ENCODE measurements at regions not wholly inside any gene's neighbourhood (a gene's known extent, or its start where the extent isn't known, plus 50 kb on each side); places are given as distances from the start of the nearest gene placed in this dataset.

DNA sequence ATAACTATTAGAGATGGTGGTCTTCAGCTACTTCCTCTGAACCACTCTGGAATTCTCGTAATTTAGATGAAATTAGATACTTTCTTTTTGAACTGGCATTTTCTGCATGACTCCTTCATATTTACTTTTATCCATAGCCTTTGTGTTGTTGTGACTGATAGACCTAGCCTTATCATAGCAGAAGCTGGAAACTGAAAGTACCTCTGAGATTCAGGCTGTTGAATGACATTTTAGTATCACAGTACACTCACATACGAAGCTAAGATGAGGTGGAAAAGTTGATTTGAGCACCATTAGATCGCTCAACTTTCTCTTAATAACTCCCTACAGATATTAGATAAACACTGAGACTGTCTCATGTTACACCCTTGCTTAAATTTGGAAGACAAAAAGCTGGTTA lies 525.1 kb upstream of the FBXO33 start:
- H4K20me1 ChIP-seq (ENCODE audit: low read depth, low read length) = no peaks in the 10 kb centered on the region
- peak overlapping the region; percentile 82 for H2AFZ ChIP-seq (ENCODE audit: low read depth, low read length, severe bottlenecking)
- no peaks in the 10 kb centered on the region for H3K27me3 ChIP-seq (ENCODE audit: low read length)
- no peak overlapping the region for H3K4me3 ChIP-seq (ENCODE audit: insufficient read depth, low read length, poor library complexity, severe bottlenecking)
- no peaks in the 10 kb centered on the region for H3K36me3 ChIP-seq (ENCODE audit: low read length)
- H3K9ac ChIP-seq (ENCODE audit: low read length) = no peak overlapping the region
- TF ChIP-seq EZH2phosphoT487 (conservative IDR thresholded peaks at IDR 0.05; ENCODE audit: low read length) = no peak
- TF ChIP-seq, protein P1, sequence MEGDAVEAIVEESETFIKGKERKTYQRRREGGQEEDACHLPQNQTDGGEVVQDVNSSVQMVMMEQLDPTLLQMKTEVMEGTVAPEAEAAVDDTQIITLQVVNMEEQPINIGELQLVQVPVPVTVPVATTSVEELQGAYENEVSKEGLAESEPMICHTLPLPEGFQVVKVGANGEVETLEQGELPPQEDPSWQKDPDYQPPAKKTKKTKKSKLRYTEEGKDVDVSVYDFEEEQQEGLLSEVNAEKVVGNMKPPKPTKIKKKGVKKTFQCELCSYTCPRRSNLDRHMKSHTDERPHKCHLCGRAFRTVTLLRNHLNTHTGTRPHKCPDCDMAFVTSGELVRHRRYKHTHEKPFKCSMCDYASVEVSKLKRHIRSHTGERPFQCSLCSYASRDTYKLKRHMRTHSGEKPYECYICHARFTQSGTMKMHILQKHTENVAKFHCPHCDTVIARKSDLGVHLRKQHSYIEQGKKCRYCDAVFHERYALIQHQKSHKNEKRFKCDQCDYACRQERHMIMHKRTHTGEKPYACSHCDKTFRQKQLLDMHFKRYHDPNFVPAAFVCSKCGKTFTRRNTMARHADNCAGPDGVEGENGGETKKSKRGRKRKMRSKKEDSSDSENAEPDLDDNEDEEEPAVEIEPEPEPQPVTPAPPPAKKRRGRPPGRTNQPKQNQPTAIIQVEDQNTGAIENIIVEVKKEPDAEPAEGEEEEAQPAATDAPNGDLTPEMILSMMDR (IDR thresholded peaks at IDR 0.05; ENCODE audit: insufficient read depth, low read length, poor library complexity, severe bottlenecking) = no peak
- peak overlapping the region; percentile 20 for H3K4me2 ChIP-seq (ENCODE audit: low read depth, low read length, poor library complexity, severe bottlenecking)
- no peaks in the 10 kb centered on the region for H3F3A ChIP-seq (ENCODE audit: insufficient read depth)
- H3K79me2 ChIP-seq (ENCODE audit: insufficient read depth, low read length) = no peaks in the 10 kb centered on the region
- H3K9me3 ChIP-seq (ENCODE audit: insufficient read depth, low read length) = no peaks in the 10 kb centered on the region
- no peaks in the 10 kb centered on the region for H3K9me2 ChIP-seq (replicated peaks; ENCODE audit: insufficient read depth, low read length)
- H3K27ac ChIP-seq (ENCODE audit: low read depth, low read length) = no peak overlapping the region

DNA sequence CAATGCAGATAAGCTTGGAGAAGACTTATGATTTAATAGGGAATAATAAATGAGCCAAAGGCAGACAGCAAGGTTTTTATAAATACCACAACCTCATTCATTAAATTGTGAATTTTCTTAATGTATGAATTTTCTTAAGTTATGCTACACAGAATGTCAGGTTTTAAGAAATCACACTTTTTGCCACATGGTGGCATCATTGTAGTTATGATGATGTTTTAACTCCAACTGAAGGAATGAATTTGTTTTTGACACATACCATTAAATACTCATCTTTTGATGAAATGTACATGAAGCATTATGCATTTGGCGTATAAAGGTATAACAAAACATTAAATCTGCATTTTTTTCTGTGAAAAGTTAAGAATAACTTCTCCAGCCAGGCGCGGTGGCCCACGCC lies 524.1 kb upstream of the FBXO33 start:
- H3K9me2 ChIP-seq (replicated peaks; ENCODE audit: insufficient read depth, low read length) = no peaks in the 10 kb centered on the region

DNA sequence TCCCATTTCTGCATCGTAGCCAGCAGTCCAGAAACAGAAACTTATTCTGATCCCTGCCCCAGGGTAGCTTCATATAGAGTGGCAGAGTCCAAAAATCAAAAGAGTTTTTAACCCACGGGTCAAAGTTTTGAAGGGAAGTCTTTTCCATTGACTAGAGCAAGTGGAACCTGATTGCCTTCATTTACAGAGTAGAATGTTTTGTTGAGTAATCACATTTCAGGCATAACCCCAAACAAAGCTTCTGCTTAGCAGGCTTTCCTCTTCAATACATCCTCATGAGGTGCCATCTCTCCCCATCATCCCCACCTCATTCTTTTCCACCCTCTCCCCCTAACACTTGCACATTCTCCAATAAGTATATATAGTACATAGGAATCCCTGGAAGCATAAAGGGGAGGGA lies 516.0 kb upstream of the FBXO33 start:
- H3K36me3 ChIP-seq (ENCODE audit: low read length) = no peaks in the 10 kb centered on the region
- H3K79me2 ChIP-seq (ENCODE audit: insufficient read depth, low read length) = no peaks in the 10 kb centered on the region
- TF ChIP-seq, protein P1 (IDR thresholded peaks at IDR 0.05; ENCODE audit: insufficient read depth, low read length, poor library complexity, severe bottlenecking) = no peak
- no peak for TF ChIP-seq EZH2phosphoT487 (conservative IDR thresholded peaks at IDR 0.05; ENCODE audit: low read length)
- H2AFZ ChIP-seq (ENCODE audit: low read depth, low read length, severe bottlenecking) = no peak overlapping the region
- no peak overlapping the region for H3K27ac ChIP-seq (ENCODE audit: low read depth, low read length)
- H4K20me1 ChIP-seq (ENCODE audit: low read depth, low read length) = no peaks in the 10 kb centered on the region
- no peak overlapping the region for H3K4me3 ChIP-seq (ENCODE audit: insufficient read depth, low read length, poor library complexity, severe bottlenecking)
- H3F3A ChIP-seq (ENCODE audit: insufficient read depth) = no peaks in the 10 kb centered on the region
- H3K9ac ChIP-seq (ENCODE audit: low read length) = no peak overlapping the region
- no peak overlapping the region for H3K4me2 ChIP-seq (ENCODE audit: low read depth, low read length, poor library complexity, severe bottlenecking)
- no peaks in the 10 kb centered on the region for H3K9me2 ChIP-seq (replicated peaks; ENCODE audit: insufficient read depth, low read length)
- no peaks in the 10 kb centered on the region for H3K9me3 ChIP-seq (ENCODE audit: insufficient read depth, low read length)
- H3K27me3 ChIP-seq (ENCODE audit: low read length) = no peaks in the 10 kb centered on the region

More for the DNA sequence above, 524.1 kb upstream of the FBXO33 start:
- no peak overlapping the region for H3K4me2 ChIP-seq (ENCODE audit: low read depth, low read length, poor library complexity, severe bottlenecking)
- TF ChIP-seq, protein P1 (IDR thresholded peaks at IDR 0.05; ENCODE audit: insufficient read depth, low read length, poor library complexity, severe bottlenecking) = peak; percentile 21
- no peak for TF ChIP-seq EZH2phosphoT487 (conservative IDR thresholded peaks at IDR 0.05; ENCODE audit: low read length)
- H2AFZ ChIP-seq (ENCODE audit: low read depth, low read length, severe bottlenecking) = no peak overlapping the region
- H3F3A ChIP-seq (ENCODE audit: insufficient read depth) = no peaks in the 10 kb centered on the region
- no peaks in the 10 kb centered on the region for H4K20me1 ChIP-seq (ENCODE audit: low read depth, low read length)
- H3K36me3 ChIP-seq (ENCODE audit: low read length) = no peaks in the 10 kb centered on the region
- H3K27me3 ChIP-seq (ENCODE audit: low read length) = no peaks in the 10 kb centered on the region
- H3K9me3 ChIP-seq (ENCODE audit: insufficient read depth, low read length) = no peaks in the 10 kb centered on the region
- H3K9ac ChIP-seq (ENCODE audit: low read length) = no peak overlapping the region
- no peak overlapping the region for H3K4me3 ChIP-seq (ENCODE audit: insufficient read depth, low read length, poor library complexity, severe bottlenecking)
- H3K27ac ChIP-seq (ENCODE audit: low read depth, low read length) = no peak overlapping the region
- H3K79me2 ChIP-seq (ENCODE audit: insufficient read depth, low read length) = no peaks in the 10 kb centered on the region
